GM12875 (cell line): ENCODE measurements at regions not wholly inside any gene's neighbourhood (a gene's known extent, or its start where the extent isn't known, plus 50 kb on each side); places are given as distances from the start of the nearest gene placed in this dataset.

Source experiments
- H3K4me3 ChIP-seq: one replicate; pipeline ENCODE4 v1.5.1; 2011; ENCODE audit warnings: low read depth, low read length, control low read depth
- CTCF ChIP-seq: IDR thresholded peaks from 2 replicates; pipeline ENCODE4 v1.5.1; 2011; ENCODE audit warnings: low read depth, mild to moderate bottlenecking, control low read depth, inconsistent platforms, low read length, moderate library complexity, borderline replicate concordance; ENCODE audit not compliant: insufficient read depth

GRCh38 chrX:146144039-146144438 lies 326.4 kb downstream of the SLITRK2 start:
- no peak overlapping the region for H3K4me3 ChIP-seq
- no peak for TF ChIP-seq CTCF

- H3K4me3 ChIP-seq: no peak overlapping the region
- no peak for TF ChIP-seq CTCF
Observed at GRCh38 chrX:146154191-146154590, 336.6 kb downstream of the SLITRK2 start.

- no peak for TF ChIP-seq CTCF
- H3K4me3 ChIP-seq: no peak overlapping the region
Observed at GRCh38 chrX:146160443-146161203, 343.0 kb downstream of the SLITRK2 start.

GRCh38 chrX:146173742-146174141 lies 356.1 kb downstream of the SLITRK2 start:
- no peak overlapping the region for H3K4me3 ChIP-seq
- no peak for TF ChIP-seq CTCF

GRCh38 chrX:146181858-146182257 lies 364.2 kb downstream of the SLITRK2 start:
- no peak for TF ChIP-seq CTCF
- H3K4me3 ChIP-seq: no peak overlapping the region

- no peak for TF ChIP-seq CTCF
Observed at GRCh38 chrX:146186540-146186939, 368.9 kb downstream of the SLITRK2 start.

GRCh38 chrX:146189371-146189770 lies 371.7 kb downstream of the SLITRK2 start:
- no peak overlapping the region for H3K4me3 ChIP-seq
- no peak for TF ChIP-seq CTCF

More at GRCh38 chrX:146186540-146186939, 368.9 kb downstream of the SLITRK2 start:
- H3K4me3 ChIP-seq: no peak overlapping the region
